ENCODE measurements at regions not wholly inside any gene's neighbourhood (a gene's known extent, or its start where the extent isn't known, plus 50 kb on each side); places are given as distances from the start of the nearest gene placed in this dataset.
"Not testable (repeated sequence)": the region's sequence is repeated elsewhere in the genome, so short reads cannot be mapped to it uniquely, and the experiment has no call there.

- H3K4me3 ChIP-seq (ENCODE audit: low read length) = no peak overlapping the region
- DNase-seq (ENCODE audit: low read depth) = peak; percentile 94
- TF ChIP-seq CTCF (IDR thresholded peaks at IDR 0.05; ENCODE audit: insufficient read depth, low read depth, low read length, missing control alignments) = no peak
Observed at GRCh38 chr5:67897980-67898379, 317.6 kb upstream of the PIK3R1 start.

- DNase-seq (ENCODE audit: low read depth) = peak; percentile 89
- TF ChIP-seq CTCF (IDR thresholded peaks at IDR 0.05; ENCODE audit: insufficient read depth, low read depth, low read length, missing control alignments) = no peak
- no peak overlapping the region for H3K4me3 ChIP-seq (ENCODE audit: low read length)
Observed at GRCh38 chr5:67897431-67897830, 318.1 kb upstream of the PIK3R1 start.

- no peak for DNase-seq (ENCODE audit: low read depth)
- no peak for TF ChIP-seq CTCF (IDR thresholded peaks at IDR 0.05; ENCODE audit: insufficient read depth, low read depth, low read length, missing control alignments)
- no peak overlapping the region for H3K4me3 ChIP-seq (ENCODE audit: low read length)
Observed at GRCh38 chr5:67896930-67897313, 318.6 kb upstream of the PIK3R1 start.

GRCh38 chr5:67896311-67896929 is 319.1 kb upstream of the PIK3R1 start:
- peak; percentile 23 for DNase-seq (ENCODE audit: low read depth)

GRCh38 chr5:67889870-67890269 is 325.7 kb upstream of the PIK3R1 start:
- not testable (repeated sequence) for H3K4me3 ChIP-seq (ENCODE audit: low read length); DNase-seq (ENCODE audit: low read depth)

More at GRCh38 chr5:67896311-67896929, 319.1 kb upstream of the PIK3R1 start:
- no peak overlapping the region for H3K4me3 ChIP-seq (ENCODE audit: low read length)
- TF ChIP-seq CTCF (IDR thresholded peaks at IDR 0.05; ENCODE audit: insufficient read depth, low read depth, low read length, missing control alignments) = no peak

GRCh38 chr5:67887748-67888161 is 327.8 kb upstream of the PIK3R1 start:
- H3K4me3 ChIP-seq (ENCODE audit: low read length) = no peak overlapping the region
- DNase-seq (ENCODE audit: low read depth) = peak; percentile 25
- TF ChIP-seq CTCF (IDR thresholded peaks at IDR 0.05; ENCODE audit: insufficient read depth, low read depth, low read length, missing control alignments) = no peak

- H3K4me3 ChIP-seq (ENCODE audit: low read length) = no peak overlapping the region
- DNase-seq (ENCODE audit: low read depth) = no peak
- no peak for TF ChIP-seq CTCF (IDR thresholded peaks at IDR 0.05; ENCODE audit: insufficient read depth, low read depth, low read length, missing control alignments)
Observed at GRCh38 chr5:67886761-67887160, 328.8 kb upstream of the PIK3R1 start.
